OCI-LY3 (cell line): ENCODE measurements at regions not wholly inside any gene's neighbourhood (a gene's known extent, or its start where the extent isn't known, plus 50 kb on each side); places are given as distances from the start of the nearest gene placed in this dataset.

ENCODE experiments used
- EZH2phosphoT487 ChIP-seq: fragments of 200-600 bp; shearing (Covaris generic); IDR thresholded peaks from 2 replicates; pipeline ENCODE4 v1.6.1; 2018; ENCODE audit warnings: antibody characterized with exemption, mixed run types, low read depth
- TF ChIP-seq, protein P1 (sequence below): fragments of 200-600, 300-600 bp; sonication (generic); IDR thresholded peaks from 2 replicates; pipeline ENCODE4 v1.5.1; 2014; ENCODE audit warnings: antibody characterized with exemption, low read length, low read depth

GRCh38 chr1:73813236-73813635 is 384.7 kb downstream of the LRRIQ3 start:
- TF ChIP-seq, protein P1, sequence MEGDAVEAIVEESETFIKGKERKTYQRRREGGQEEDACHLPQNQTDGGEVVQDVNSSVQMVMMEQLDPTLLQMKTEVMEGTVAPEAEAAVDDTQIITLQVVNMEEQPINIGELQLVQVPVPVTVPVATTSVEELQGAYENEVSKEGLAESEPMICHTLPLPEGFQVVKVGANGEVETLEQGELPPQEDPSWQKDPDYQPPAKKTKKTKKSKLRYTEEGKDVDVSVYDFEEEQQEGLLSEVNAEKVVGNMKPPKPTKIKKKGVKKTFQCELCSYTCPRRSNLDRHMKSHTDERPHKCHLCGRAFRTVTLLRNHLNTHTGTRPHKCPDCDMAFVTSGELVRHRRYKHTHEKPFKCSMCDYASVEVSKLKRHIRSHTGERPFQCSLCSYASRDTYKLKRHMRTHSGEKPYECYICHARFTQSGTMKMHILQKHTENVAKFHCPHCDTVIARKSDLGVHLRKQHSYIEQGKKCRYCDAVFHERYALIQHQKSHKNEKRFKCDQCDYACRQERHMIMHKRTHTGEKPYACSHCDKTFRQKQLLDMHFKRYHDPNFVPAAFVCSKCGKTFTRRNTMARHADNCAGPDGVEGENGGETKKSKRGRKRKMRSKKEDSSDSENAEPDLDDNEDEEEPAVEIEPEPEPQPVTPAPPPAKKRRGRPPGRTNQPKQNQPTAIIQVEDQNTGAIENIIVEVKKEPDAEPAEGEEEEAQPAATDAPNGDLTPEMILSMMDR, result no peak
- no peak for TF ChIP-seq EZH2phosphoT487
